SK-MEL-5 (cell line): ENCODE measurements at regions not wholly inside any gene's neighbourhood (a gene's known extent, or its start where the extent isn't known, plus 50 kb on each side); places are given as distances from the start of the nearest gene placed in this dataset.

Experiments
- DNase-seq: peaks from one replicate; pipeline ENCODE4 v3.0.0-alpha.2; 2016; ENCODE audit warnings: low read depth, low spot score
- in situ Hi-C: cut with HindIII; loops from 2 replicates; pipeline ENCODE4 v1.10.0; 2016; ENCODE audit warnings: low sequenced_read_pairs, high pct_unique_total_duplicates, low pct_unique_long_range_greater_than_20kb

DNA sequence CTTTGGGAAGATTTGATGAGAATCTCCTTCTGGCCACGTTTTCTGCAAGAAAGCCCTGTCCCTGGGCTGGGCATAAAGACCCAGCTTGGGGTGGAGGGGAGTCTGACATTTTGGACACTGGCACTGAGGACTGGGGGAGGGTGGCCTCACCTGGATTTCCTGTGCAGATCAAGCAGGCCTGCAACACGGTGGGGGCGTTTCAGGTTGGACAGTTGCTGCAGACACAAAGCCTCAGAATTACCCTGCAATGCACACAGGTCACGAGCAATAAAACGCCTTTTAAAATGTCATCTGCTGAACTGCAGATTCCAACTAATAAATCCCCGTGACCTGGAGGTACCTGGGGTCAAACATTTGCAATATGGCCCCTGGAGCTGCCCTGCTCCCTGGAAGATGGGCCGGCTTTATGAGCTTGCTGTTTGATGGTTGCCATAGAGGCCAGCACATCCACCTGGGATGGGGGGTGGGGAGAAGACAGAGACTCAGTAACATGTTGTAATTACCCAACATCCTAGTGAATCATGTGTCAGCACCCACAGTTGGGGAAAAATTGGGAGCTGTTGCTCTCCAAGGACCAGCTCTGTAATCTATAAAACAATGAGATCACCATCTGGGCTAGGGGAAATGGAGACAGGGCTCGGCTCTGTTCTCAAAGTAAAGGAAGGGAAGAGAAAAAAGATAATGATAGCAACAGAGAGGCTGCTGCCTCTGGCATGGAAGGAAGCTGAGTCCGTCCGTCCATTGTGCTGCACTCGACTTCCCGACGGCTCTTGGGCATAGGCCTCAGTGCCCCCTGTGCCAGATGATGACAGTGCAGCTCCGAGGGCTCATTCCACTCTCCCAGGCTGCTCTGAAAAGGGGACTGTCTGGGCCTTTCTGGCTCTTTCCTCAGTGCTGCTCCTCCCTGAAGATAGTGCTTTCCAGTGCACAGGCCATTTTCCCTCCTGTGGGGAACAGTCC, 340.3 kb downstream of the CYRIA start:
- DNase-seq = no peak
- in situ Hi-C loops = no loop called here

DNA sequence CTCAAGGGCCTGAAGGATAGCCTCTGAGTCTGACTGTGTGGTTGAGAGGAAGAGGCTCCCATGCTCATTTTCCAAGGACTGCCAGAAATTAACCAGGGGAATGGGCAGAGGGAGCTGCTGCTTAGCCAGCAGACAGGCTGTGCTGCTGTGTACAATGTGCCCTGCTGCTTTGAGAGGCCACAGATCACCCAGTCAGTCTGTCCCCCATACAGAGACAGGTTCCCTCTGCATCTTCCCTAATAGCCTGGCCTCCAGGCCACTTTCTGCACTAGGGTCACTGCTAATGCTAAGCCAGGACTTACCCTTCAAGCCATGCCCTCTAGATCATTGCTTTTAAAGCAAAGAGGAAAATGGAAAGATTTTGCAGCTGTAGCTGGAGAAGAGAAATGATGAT, 341.1 kb downstream of the CYRIA start:
- no peak for DNase-seq
- in situ Hi-C loops = no loop called here

DNA sequence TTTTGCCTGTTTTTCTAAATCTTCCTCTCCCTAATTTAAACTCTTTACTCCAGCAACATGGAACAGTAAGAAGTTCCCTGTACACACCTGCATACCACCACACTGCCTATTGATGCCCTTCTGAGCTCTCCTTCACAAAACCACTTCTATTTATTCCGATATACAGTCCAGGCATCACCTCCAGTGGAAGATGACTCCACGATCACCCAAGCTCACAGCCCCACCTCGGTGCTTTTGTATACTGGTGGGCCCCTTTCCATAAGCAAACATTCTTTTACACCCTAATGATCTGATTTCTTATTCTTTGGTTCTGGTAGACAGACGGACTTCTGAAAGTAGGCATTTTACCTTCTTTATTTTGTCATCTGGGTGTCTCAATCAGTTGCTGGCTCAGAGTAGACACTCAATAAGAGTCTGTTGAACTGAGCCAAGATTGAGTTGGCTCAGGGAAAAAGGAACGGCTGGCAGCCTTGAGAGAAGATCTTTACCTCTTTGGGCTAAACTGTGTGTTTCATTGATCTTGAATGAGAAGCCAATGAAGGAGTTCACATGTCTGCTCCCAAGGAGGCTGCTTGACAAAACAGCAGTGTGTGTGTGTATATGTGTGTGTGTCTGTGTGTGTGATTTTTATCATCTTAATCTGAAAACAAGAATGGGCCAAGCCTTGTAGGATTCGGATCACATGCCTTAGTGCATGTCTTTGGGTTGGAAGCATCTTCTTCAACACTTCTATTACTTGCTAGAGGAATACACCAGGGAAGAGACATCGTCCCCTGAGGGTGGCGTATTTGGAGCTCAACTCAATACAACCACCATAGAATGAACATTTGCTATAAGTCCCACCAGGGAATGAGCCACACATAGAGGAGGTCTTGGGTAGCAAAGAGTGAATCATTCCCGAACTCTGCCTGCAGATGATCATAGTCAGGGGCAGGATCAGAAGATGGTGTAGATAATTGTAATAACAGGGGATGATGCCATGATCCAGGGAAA, 341.8 kb downstream of the CYRIA start:
- in situ Hi-C loops = no loop called here
- DNase-seq = no peak

DNA sequence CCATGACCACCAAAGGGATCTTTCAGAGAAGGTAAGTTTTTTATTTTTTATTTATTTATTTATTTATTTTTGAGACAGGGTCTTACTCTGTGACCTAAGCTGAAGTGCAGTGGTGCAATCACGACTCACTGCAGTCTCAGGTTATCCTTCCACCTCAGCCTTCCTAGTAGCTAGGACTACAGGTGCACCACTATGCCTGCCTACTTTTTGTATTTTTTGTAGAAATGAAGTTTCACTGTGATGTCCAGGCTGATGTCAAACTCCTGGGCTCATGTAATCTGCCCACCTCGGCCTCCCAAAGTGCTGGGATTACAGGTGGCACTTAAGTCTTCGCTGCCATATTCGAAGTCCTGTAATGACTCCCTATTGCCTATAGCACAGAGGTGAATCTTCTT, 342.5 kb downstream of the CYRIA start:
- no peak for DNase-seq
- in situ Hi-C loops = no loop called here

DNA sequence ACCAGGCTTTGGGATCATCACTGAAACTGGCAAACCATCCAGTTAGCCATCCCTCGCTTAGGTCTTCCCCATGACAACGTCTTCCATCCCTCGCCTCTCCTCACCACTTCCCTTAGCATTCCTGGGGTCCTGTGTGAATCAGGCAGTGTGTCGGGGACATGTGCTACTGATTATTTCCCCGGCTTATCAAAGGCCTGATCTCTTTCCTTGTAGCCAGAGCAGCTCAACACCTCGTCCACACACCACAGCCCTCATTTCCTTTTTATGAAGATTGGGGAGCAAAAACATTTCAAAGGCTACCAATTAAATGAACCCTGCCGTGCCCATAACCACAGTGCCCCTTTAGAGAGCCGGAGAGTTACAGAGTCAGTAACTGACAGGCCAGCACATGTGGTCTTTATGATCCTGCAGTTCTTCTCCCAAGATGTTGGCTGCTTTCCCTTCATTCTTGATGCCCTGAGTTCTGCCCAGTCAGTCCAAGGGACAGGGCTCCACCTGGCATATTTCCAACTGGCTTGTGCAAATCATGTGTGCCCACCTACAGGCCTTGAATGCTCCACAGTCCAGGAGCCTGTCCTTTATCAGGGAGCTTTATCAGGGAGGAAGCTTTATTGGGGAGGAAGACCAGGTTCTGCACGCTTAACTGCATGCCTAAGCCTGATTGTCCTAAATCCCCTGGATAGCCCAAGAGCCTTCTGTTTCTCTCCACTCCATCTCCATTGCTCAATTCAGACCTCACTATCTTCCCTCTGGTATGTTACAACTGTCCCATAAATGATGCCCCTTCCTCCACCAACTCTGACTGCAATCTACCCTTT, 343.1 kb downstream of the CYRIA start:
- DNase-seq = no peak
- in situ Hi-C loops = no loop called here

DNA sequence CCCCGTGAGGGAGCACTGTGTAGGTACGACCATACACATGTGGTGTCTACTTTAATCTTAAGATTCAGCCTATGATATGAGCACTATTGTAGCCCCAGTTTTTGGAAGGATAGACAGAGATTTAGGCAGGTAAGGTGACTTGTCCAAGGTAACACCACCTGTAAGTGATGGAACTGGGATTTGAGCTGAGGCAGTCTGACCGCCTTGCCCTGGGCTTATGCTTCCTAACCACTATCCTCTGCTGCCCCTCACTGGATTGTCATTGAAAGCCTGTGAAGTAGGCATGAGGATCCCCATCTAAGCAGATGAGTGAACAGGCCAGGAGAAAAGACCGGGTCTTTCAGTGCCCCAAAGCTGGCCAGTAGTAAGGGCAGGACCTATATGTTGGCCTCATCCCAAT, 343.8 kb downstream of the CYRIA start:
- in situ Hi-C loops = no loop called here
- DNase-seq = peak; percentile 39

DNA sequence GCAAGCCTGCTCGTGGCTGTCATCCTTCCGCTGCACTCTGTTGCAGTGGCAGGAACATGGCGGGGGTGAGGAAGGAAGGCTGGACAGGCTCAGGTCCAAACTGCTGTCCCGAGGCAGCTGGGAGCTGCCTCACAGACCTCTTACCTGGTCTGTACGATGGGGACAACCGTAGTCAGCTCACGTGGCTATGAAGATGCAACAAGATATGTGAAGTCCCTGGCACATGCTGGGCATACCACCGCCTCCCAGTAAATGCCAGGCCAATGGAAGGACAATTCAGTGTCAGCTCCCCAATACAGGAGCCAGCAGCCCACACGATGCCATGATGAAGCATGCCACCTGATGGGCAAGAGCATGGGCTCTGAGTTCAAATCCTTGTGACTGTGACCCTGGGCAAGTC, 344.4 kb downstream of the CYRIA start:
- in situ Hi-C loops = no loop called here
- no peak for DNase-seq

DNA sequence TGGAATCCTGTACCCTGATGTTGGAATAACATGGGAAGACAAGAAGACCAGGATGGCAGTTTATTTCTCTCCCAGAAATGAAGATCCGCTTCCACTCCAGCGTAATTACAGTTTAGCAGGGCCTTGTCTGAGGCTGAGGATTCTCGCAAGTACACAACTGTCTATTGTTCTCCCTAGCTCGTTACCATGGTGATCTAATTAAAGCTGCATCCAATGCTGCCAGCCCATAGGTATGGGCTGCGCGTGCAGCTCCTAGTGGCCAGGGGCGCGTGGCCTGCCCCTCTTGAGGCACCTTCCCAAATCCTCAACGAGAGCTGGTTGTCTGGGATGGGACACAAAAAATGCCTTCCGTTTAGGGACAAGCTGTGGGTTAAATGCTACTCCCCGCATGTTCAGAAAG, 344.9 kb downstream of the CYRIA start:
- in situ Hi-C loops = no loop called here

DNA sequence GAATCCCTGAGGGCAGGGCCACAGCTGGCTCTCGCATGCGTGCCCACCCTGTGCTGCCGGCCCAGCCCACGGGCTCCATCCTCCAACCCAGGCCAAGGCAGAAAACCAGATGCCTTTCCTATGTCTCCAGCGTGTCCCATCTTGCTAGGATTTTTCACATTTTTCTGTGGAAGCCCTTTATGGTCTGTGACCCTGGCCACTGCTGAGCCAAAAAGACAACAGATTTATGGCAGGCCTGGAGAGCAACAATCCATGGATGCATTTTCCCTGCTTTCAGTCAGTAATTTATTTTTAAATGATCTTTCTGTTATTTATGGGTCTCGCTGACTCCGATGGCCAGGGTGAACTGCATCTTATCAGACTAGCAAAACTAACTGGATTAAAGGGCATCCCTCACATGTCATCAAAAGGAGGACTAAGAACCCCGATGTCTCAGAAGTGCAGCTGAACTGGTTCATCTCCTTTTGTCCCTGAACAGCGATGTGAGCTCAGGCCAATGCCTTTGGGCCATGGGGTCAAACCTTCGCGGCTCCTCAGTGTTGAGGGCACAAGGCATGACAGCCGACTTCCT, 346.0 kb downstream of the CYRIA start:
- no peak for DNase-seq
- in situ Hi-C loops = no loop called here

More for the DNA sequence above, 344.9 kb downstream of the CYRIA start:
- peak; percentile 30 for DNase-seq

DNA sequence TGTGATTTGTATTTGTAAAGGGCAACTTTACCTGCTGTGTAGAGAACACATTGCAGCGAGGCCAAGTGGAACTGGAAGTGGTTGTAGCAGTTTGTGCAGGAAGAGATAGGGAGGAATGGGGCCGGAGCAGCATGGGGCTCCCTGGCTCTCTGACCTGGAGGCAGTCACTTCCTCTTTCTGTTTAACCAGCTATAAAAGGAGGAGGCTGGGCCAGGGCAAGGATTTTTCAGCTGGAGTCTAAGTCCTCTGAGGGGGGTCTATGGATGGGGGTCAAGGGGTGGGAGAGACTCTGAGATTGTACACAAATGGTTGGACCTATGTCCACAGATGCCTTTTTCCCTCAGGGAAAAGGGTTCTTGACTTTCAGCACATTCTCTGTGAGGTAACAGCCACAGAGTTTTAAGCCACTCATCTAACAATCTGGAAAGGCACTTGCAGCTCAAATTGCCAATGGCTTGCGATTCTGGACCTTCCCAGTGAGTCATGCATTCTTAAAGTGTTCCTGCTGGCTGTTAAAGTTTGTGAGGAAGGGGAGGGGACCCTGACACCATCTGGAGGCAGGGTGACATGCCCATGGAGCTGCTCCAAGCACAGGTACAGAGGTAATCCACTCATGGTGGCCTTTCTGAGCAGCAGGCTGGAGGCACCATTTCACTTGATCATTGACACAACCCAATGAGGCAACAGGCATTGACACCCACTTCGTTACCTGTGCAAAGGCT, 347.0 kb downstream of the CYRIA start:
- in situ Hi-C loops = no loop called here
- DNase-seq = no peak

DNA sequence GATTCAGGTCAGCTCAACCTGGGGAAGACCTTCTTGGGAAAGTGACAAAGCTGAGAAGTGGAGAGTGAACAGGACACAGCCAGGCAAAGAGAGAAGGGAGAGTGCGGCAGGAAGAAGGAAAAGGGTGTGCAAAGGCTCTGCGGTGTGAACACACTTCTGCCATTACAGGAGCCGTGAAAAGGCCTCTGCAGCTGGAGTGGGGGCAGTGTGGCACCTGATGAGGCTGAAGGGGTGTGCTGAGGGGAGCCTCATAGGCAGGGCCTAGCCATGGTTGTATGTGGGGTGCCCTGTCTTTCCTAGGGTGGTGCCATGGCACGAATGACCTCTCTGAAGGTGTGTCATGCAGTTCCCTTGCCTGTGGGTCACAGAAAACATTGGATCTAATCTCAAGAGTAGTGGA, 347.6 kb downstream of the CYRIA start:
- in situ Hi-C loops = no loop called here
- DNase-seq = no peak

DNA sequence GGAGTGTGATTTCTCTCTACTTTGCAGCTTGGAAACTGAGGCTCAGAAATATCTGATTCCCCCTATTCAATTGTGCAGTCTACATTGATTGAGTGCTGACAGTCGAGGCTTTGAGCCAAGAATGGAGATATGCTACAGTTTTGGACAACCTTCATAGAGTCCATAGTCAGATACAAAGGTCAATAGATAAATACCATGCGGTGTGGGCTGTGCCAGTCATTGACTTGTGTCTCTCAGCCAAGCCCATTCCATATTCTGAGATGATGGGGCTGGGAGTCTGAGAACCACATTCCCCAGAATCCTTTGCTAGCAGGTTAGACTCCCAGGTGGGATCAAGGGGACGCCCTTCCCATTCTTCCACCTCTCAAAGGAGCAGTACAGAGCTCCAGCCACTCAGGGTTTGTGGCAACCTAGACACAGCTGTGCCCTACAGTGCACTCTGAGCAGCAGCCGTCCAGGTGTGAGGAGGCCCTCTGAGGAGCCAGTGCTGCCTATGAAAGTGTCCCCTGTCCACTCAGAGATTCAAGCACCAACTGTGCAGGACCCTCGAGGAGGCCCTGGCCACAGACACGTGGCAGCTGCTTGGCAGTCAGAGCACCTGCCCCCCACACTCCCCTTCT, 348.3 kb downstream of the CYRIA start:
- no peak for DNase-seq
- in situ Hi-C loops = no loop called here

DNA sequence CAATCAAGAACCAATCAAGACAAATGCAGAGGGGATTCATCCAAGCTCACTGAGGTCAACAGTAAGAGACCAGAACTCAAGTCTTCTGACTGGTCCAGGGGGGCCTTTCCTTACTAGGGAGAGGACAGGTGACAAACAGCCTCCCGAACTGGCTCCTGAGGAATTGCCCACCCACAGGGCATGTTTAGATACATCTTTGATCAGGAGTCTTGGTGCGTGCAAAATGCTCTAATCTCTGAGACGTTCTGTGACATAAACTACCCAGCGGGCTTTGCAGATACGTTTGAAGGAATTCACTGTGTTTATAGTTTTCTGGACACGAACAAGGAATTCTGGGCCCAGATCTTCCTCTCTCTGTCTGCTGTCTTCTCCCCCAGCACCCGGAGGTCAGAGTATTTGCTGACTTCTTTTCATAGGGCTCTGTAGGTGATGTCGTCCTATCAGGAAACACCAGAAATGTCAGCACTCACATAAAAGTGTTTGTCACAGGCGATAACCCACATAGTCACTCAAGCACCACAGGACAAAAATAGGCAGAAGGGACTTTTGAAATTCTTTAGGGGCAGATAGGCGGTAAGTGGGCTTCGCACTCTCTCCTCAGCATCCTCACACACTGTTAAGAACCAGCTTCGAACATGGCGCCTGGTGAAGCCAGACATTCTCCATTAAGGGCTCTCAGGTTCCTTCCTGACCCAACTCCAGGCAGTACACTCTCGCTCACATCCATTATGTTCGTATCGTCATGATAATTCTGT, 349.0 kb downstream of the CYRIA start:
- in situ Hi-C loops = no loop called here
- DNase-seq = no peak

DNA sequence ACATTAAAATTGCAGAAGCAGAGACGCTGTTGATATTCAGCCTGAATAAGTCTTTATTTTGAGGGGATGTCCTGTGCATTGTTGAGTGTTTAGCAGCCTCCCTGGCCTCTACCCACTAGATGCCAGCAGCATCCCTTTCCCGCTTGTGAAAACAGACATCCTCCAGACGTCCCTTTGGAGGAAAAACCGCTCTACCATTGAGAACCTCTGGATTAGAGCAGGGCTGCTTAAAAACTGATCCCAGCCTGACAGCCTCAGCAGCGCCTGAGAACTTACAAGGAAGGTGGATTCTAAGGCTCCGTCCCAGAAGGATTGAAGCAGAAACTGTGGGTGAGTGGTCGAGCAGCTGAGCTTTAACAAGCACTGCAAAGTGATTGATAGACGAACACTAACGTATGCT, 349.7 kb downstream of the CYRIA start:
- in situ Hi-C loops = no loop called here
- DNase-seq = no peak

DNA sequence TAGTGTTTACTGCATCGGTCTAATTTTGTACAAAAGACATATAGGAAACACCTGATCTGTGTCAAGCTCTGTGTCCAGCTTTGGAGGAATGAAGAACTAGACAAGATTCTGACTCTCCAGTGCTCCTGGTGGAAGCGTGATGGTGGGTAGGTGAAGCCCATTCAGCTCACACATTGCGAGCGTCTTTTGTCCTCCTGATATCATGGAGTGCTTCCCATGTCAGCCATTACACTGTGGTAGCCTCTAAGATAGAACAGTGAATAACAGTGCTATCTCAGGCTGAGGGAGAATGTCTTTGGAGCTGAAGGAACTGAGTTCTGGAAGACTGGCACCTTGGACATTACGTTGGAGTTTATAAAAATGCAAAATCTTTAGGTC, 350.2 kb downstream of the CYRIA start:
- no peak for DNase-seq
- in situ Hi-C loops = no loop called here
